ENCODE measurements at regions not wholly inside any gene's neighbourhood (a gene's known extent, or its start where the extent isn't known, plus 50 kb on each side); places are given as distances from the start of the nearest gene placed in this dataset.

DNA sequence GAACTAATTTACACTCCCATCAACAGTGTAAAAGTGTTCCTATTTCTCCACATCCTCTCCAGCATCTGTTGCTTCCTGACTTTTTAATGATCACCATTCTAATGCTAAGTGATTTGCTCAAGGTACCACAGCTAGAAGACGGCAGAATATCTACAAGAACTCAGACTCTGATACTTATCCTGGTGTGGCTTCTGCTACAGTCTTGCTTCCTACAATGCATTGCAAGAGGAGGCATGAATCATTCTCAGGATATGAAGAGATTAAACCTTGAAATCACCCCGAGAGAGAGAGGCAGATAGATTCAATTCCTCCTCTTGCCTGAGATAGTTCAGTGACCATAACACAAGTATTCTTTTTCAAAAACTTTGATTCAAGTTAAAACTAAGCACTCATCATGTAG, 306.4 kb downstream of the TBC1D4 start:
- TF ChIP-seq EZH2 (IDR thresholded peaks at IDR 0.05) = no peak
- TF ChIP-seq, protein P1, sequence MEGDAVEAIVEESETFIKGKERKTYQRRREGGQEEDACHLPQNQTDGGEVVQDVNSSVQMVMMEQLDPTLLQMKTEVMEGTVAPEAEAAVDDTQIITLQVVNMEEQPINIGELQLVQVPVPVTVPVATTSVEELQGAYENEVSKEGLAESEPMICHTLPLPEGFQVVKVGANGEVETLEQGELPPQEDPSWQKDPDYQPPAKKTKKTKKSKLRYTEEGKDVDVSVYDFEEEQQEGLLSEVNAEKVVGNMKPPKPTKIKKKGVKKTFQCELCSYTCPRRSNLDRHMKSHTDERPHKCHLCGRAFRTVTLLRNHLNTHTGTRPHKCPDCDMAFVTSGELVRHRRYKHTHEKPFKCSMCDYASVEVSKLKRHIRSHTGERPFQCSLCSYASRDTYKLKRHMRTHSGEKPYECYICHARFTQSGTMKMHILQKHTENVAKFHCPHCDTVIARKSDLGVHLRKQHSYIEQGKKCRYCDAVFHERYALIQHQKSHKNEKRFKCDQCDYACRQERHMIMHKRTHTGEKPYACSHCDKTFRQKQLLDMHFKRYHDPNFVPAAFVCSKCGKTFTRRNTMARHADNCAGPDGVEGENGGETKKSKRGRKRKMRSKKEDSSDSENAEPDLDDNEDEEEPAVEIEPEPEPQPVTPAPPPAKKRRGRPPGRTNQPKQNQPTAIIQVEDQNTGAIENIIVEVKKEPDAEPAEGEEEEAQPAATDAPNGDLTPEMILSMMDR (IDR thresholded peaks at IDR 0.05) = no peak

Data from neural progenitor cell (in vitro differentiated cells).